ENCODE measurements at regions not wholly inside any gene's neighbourhood (a gene's known extent, or its start where the extent isn't known, plus 50 kb on each side); places are given as distances from the start of the nearest gene placed in this dataset.
"Not testable (repeated sequence)": the region's sequence is repeated elsewhere in the genome, so short reads cannot be mapped to it uniquely, and the experiment has no call there.

DNA sequence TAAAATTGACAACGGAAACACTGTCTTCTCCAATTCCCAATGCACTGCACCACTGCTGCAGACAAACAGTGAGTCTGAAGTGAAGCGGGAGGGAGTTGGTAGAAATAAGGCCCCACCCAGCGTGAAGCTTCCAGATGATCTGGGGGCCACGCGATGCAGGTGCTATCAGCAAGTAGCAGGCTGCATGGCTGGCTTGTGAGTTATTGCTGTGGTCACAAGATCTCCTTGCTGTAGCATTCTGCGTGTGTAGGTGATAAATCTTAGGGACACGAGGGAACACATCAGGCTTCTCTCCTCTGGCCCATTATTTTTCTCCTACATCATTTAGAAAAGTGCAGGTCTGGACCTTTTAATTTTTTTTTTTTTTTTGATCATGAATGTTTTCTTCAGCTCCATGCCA, 407.6 kb downstream of the TMEM114 start:
- peak; percentile 20 for DNase-seq

DNA sequence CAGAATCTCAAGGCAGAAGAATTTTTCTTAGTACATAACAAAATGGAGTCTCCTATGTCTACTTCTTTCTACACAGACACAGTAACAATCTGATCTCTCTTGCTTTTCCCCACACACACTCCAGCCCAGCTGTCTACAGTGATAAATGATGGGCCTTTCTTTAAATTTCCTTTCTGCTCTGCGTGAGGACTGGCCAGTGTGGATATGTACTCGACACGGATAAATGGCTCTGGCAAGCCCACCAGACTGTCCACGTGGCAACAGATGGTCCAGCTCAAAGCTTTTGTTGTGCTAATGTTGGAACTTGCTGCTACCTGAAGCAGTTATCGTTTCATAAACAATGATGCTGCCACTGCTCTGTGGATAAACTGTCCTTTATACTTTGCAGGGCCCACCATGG, 410.7 kb downstream of the TMEM114 start:
- no peak for DNase-seq

DNA sequence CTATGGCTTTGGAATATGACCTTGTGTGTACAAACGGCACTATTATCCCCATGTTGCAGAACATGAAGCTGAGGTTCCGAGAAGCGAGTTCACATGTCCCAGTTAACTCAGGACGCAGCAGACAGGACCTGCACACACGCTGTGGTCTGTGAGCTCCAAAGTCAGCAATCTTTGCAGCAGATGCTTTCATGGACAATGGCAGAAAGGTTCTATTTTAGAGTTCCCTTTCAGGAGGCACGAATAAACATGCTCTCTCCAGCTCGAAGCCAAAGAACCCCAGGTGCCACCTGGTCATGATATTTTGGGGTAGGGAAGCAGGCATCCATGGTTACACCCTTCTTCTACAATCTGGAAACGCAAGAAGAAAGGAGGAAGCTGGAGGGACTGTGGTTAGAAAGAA, 412.0 kb downstream of the TMEM114 start:
- DNase-seq: no peak

DNA sequence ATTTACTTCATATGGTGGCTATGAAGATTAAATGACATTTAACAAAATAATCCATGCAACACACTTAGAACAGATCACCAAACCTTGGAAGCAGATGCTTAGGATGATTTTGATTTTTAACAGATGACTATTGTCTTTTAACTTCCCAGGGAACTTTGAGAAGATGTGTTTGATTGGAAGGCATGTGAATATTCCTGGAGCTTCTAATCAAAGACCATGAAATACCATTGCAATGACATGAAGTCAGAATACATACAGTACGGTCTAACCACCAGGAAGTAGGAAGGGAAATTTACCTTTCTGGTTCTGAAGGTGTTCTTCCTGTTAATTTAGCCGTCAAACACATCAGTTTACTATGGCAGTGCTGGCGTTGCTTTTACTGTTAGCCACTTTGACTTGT, 414.9 kb downstream of the TMEM114 start:
- DNase-seq: no peak

DNA sequence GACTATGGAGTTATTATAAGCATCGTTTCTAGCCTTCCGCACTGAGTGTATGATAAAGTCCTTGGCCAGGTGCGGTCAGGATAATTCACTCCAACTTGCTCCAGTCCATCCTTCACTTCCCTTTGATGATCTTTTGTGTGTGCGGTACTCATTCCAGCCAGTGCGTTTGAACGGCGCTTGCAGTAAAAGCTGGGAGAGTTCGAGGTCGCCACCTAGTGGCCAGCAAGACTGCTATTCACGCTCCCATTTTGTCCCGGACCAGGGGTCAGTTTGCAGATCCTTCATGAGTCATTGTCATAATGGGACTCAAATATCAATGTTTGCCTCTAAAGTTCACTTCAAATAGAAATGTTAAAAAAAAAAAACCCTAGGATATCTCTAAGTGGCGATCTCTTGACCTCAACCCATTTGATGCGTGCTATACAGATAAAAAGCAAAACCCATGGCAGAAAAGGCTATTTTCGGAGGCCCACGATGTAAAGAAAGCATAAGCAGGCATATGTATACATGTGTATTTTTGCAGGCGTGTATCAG, 417.1 kb downstream of the TMEM114 start:
- peak; percentile 76 for DNase-seq

DNA sequence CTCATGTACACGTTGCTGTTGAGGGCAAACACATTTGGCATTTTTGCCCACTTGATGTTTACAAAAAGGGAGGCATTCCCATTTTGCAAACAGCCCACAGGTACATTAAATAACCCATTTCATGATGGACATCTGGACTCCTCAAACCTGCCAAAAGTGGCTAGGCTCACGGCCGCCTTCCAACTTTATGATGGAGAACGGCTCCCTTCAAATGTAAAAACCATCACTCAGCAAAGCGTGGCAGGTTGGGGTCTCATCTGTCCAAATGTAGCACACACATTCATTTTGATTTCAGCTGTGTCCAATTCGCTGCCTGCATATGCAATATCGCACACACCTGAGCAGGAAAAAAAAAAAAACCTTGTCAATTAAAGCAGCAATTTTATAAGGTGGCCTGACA, 417.8 kb downstream of the TMEM114 start:
- no peak for DNase-seq

DNA sequence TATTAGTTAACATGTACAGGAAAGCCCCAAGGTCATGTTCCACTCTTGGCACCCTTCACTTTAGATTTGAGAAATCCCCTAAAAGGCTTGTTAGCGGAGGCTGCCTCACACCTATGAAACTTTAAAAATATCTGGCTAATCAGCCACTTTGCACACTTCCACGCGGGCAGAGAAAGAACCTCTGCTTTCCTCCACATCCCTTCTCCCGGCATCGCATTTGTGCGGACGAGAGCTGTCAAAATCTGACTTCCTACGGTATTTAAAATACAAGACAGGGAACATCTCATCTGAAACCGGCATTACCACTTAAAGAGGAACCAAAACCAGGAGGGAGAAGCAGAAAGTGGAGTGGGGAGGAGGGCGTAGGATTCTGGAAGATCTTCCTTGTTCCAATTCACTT, 422.3 kb downstream of the TMEM114 start:
- DNase-seq: no peak

DNA sequence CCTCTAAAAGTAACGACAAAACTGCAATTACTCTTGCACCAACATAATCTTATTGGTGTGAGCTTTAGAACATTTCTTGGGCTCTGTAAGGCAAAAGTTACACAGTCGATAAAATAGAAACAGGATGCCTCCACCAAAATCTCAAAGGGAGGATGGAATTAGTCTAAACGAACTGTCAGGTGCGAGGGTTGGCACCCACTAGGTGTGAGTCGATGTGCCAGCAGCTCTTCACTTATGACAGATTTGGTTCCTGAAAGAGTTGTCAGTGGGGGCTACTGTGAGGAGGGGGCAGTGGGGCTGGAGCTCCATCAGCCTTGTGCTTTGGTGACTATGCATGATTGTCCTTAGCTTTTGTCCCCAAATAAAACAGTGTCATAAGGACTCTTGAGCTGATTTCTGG, 422.9 kb downstream of the TMEM114 start:
- no peak for DNase-seq

GRCh38 chr16:8158051-8158450, 432.3 kb downstream of the TMEM114 start:
- no peak for DNase-seq

DNA sequence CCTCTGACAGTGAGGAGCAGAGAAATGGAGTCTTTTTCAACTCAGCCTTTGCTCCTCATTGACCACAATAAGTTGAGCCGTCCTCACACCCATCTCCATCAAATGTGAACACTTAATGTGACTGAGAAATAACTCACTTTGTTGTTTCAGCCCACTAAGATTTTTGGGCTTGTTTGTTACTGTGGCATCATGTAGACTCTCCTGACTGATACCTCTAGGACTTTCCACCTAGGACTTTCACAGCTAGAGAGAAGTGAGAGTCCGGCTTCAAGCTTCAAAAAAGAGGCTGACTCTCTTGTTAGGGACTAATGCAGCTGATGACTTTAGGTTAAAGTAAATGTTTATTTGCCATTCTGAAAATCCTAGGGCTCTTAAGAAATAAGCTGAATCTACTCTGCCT, 435.0 kb downstream of the TMEM114 start:
- no peak for DNase-seq

DNA sequence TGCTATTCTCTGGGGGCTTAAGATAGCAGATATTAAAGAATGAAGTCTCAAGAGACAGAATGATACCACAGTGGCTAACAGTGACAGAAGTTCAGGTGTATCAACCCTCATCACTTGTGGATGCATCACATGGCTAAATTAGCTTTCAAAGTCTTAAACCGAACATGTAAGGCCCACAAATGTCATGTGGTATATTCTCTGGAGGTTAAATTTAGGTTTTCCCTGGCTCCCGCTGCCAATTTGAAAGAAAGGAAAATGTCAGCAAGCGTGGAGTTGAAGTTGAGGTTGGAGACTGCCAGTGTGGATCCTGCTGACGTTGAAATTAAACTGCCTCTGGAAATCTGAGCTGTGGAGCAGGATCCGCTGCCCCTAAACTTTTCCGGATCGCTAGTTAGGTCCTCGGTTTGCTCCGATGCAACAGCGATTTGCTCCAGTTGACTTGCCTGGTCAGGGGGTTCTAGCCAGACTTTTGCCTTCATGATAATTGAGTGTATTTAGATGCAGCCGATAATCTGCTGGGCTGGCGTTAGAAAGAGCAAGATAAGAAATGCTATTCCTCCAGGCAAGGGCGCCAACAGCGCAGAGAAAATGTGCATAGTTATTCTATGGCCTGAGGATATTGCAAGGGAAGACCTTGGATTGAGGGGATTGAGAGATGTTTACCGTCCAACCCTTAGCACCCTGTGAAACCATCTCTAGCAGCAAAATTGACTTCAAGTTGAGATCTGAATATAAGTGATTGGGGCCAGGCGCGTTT, 443.9 kb downstream of the TMEM114 start:
- no peak for DNase-seq

DNA sequence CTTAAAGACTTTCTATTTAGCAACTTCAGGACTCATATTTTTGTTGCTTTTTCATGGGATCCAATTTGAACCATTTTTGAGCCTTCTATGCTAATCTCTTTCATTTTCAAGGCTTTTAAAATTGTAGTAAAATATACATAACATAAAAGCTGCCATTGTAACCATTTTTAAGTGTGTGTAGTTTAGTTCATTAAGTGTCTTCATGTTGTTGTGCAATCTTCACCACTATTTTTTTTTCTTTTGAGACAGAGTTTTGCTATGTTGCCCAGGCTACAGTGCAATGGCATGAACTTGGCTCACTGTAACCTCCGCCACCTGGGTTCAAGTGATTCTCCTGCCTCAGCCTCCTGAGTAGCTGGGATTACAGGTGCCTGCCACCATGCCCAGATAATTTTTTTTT, 451.6 kb downstream of the TMEM114 start:
- DNase-seq: no peak

- DNase-seq: no peak
Measured at GRCh38 chr16:8137606-8138005, 452.7 kb downstream of the TMEM114 start.

DNA sequence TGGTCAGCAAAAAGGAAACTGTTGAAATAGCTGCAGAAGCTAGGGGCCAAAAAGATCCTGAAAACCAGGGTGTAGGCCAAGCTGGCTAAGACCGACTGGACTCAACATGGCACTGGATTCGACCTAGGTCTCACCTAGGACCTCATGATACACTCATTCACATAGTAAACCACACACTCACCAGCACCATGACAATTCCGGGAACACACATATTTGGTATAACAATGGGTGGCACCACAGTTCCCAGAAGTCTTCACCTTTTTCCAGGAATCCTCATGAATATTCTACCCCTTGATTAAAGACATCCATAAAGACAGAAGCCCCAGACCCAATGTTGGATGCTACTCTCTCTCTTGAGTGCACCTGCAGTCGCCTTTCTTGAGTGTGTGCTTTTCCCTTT, 460.1 kb downstream of the TMEM114 start:
- no peak for DNase-seq

DNA sequence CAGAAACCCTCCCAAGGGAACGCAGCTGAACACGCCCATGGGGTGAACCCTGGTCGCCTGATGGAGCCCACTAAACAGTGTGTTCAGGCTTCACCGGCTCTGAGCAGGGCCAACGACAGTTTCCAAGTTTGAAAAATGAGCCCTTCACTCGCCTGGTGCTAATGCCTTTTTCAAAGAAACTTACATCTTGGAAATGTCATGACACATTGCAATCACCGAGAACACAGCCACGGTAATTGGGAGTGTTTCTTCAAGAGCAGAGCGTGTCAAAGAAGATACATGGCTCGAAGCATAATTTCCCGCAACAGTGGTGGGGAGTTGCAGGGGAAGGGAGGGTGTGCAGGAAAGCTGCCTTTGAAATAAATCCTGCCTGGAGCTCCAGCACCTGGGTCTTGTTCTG, 463.2 kb downstream of the TMEM114 start:
- DNase-seq: no peak

DNA sequence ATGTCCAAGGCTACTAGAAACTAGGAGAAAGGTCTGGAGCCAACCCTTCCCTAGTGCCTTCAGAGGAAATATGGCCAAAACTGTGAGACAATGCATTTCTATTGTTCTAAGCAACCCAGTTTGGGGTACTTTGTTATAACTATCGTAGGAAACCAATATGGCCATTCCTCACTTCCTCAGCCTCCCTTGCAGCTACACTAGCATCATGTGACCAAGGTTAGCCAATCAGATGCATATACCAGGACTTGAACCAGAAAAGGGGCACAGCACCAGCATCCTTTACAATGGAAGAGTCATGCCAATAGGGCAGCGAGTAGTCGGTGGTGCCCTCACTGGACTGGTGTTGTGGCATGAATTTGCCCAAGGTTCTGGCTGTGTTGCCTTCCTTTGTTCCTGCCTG, 464.0 kb downstream of the TMEM114 start:
- no peak for DNase-seq

DNA sequence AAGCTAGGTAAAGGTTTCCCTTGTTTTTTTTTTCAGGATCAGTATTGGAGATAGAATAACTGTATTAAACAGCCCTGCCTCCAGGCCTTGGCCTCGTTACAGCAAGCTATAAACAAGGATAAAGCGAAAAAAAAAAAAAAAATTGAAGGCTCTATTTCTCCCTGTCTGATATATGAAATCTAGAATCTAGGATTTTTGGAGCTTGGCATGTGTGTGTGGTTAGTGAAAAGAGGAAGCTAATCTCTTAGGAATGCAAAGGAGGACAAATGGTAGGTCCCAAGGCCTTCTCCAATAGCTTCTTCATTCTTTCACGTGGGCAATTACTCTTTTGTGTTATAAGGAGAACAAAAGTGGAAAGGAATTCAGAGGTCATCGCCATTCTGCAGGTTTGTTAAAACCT, 470.3 kb downstream of the TMEM114 start:
- DNase-seq: no peak

DNA sequence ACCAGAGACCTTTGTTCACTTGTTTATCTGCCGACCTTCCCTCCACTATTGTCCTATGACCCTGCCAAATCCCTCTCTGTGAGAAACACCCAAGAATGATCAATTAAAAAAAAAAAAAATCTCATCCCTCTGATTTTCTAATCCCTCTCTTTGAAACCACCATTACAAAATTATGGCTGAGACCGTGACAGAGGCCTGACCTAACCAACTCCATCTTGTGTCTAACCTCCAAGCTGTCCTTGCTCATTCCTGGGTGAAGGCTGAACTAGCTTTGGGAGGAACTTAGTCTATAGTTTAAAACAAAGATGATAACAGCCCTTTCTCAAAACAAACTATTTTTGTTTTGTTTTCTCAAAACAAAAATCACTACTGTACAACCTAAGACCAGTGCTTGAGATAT, 474.5 kb downstream of the TMEM114 start:
- no peak for DNase-seq

DNA sequence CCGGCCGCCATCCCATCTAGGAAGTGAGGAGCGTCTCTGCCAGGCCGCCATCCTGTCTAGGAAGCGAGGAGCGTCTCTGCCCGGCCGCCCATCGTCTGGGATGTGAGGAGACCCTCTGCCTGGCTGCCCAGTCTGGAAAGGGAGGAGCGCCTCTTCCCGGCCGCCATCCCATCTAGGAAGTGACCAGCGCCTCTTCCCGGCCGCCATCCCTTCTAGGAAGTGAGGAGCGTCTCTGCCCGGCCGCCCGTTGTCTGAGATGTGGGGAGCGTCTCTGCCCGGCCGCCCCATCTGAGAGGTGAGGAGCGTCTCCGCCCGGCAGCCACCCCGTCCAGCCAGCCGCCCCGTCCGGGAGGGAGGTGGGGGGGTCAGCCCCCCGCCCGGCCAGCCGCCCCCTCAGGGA, 475.4 kb downstream of the TMEM114 start:
- not testable (repeated sequence) for DNase-seq

- DNase-seq: no peak
Measured at GRCh38 chr16:8113843-8114242, 476.5 kb downstream of the TMEM114 start.

- no peak for DNase-seq
Measured at GRCh38 chr16:8110572-8111514, 479.5 kb downstream of the TMEM114 start.

- no peak for DNase-seq
Measured at GRCh38 chr16:8109510-8110369, 480.6 kb downstream of the TMEM114 start.

DNA sequence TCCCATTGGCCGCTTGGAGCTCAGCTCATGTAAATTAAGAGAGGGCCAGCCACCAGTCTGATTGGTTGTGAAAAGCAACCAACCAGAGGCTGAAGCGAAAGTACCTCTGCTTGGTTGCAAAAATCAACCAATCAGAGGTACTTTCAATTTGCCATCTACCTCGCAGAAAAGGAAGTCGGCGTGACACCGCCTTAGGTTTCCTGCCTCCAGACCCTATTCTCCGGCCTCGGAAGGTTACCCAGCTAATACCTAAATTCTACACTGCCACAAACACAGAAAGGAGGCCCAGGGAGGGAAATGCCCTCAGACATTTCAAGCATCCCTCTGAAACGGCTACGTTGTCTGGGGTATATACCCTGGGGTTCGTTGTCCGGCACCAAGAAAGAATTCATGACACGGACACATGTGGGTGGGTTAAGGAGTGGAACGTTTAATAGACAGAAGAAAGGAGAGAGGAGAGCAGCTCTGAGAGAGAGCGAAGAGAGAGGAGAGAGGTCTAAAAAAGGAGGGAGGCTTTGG, 481.3 kb downstream of the TMEM114 start:
- DNase-seq: no peak

Measured in femur (tissue), 1 donor.